Prostate gland (tissue), 2 donors: ENCODE measurements at regions not wholly inside any gene's neighbourhood (a gene's known extent, or its start where the extent isn't known, plus 50 kb on each side); places are given as distances from the start of the nearest gene placed in this dataset.
"Not testable (repeated sequence)": the region's sequence is repeated elsewhere in the genome, so short reads cannot be mapped to it uniquely, and the experiment has no call there.

Experiments
- DNase-seq: peaks from one replicate; pipeline ENCODE4 v3.0.0-alpha.2; 2019; ENCODE audit warnings: low spot score
- H3K27ac ChIP-seq, 2 donors: fragments of 200-600 bp; sonication (generic); 2 replicates each; pipeline ENCODE4 v1.5.1; 2017 to 2019
- H3K27me3 ChIP-seq: fragments of 200-600 bp; sonication (generic); replicated peaks from 2 replicates; pipeline ENCODE4 v1.5.1; 2019; ENCODE audit not compliant: insufficient read depth
- H3K36me3 ChIP-seq, 2 donors: fragments of 200-600 bp; sonication (generic); 1 replicate in 1 of 2; 2 replicates in 1 of 2; pipeline versions ENCODE4 v1.5.1 to v1.8.1; 2017 to 2019
- H3K4me1 ChIP-seq: fragments of 200-600 bp; sonication (generic); replicated peaks from 2 replicates; pipeline ENCODE4 v1.5.1; 2019
- H3K4me3 ChIP-seq, 2 donors: fragments of 200-600 bp; sonication (generic); 2 replicates each; pipeline ENCODE4 v1.5.1; 2017 to 2019
- H3K9me3 ChIP-seq: fragments of 200-600 bp; sonication (generic); 2 replicates; pipeline ENCODE4 v1.5.1; 2017
- CTCF ChIP-seq, 4 experiments: fragments of 200-600 bp in 2 of 4; fragments of 450-650 bp in 2 of 4; sonication (generic) in 2 of 4; IDR thresholded peaks; 1 replicate in 3 of 4; 2 replicates in 1 of 4; pipeline ENCODE4 v1.5.1; 2016 to 2019; ENCODE audit warnings: antibody characterized with exemption in 4 of 4, mild to moderate bottlenecking in 2 of 4, moderate library complexity in 2 of 4
- POLR2A ChIP-seq: fragments of 450-650 bp; IDR thresholded peaks from one replicate; pipeline ENCODE4 v1.6.1; 2016; ENCODE audit warnings: antibody characterized with exemption, mild to moderate bottlenecking
- POLR2AphosphoS5 ChIP-seq: sonication (generic); formaldehyde crosslinking; IDR thresholded peaks from one replicate; pipeline ENCODE4 v1.6.1; 2017; ENCODE audit warnings: antibody characterized with exemption
- WGBS: methylation state at CpG from one replicate; pipeline ENCODE4 v1.1.5; 2018; 5-methylcytosine and 5-hydroxymethylcytosine counted together
- intact Hi-C: fragments of 100-400 bp; cut with DNase I; formaldehyde crosslinking; loops from one replicate; pipeline ENCODE4 v1.14.2; 2022

DNA sequence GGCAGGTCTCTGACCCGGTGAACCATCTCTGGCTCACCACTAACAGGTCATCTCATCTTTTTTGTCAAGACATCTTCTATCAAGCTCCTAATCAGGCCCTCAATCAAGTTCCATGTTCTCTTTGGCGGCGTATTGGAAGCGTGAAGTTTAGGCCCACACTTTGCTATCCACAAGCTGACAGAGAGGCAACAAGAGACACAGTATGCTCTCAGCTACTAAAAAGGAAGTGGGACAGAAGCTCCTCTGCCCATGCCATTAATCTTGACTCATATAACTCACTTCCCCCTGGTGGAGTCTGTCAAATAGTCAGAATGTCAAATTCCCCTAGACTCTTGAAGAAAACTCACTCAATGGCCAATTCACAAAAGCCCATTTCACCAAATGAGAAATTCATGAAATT, 77.6 kb upstream of the TMC1 start:
- no peak for TF ChIP-seq CTCF (IDR thresholded peaks at IDR 0.05)
- no peak for TF ChIP-seq POLR2A
- no peak for TF ChIP-seq POLR2AphosphoS5
- no peaks in the 10 kb centered on the region for H3K36me3 ChIP-seq
- no peak overlapping the region for H3K27ac ChIP-seq
- H3K9me3 ChIP-seq, result no peaks in the 10 kb centered on the region
- no peaks in the 10 kb centered on the region for H3K4me1 ChIP-seq
- no peak overlapping the region for H3K4me3 ChIP-seq
- no peaks in the 10 kb centered on the region for H3K27me3 ChIP-seq
- no peak for DNase-seq
- WGBS, result 88% methylated on average over 4 of the region's 4 CpGs
- intact Hi-C loops, result no loop called here

- DNase-seq, result peak; percentile 19
- Histone ChIP-seq H3K27ac (no peak overlapping the region), H3K27me3 (no peaks in the 10 kb centered on the region), H3K9me3 (no peaks in the 10 kb centered on the region), H3K4me1 (no peaks in the 10 kb centered on the region), H3K4me3 (no peak overlapping the region), H3K36me3 (no peaks in the 10 kb centered on the region)
- TF ChIP-seq POLR2AphosphoS5, result peak; percentile 37
- TF ChIP-seq POLR2A, result no peak
- no peak for TF ChIP-seq CTCF (IDR thresholded peaks at IDR 0.05)
- intact Hi-C loops, result no loop called here
- 38% methylated on average over 2 of the region's 2 CpGs for WGBS
Measured at GRCh38 chr9:72441848-72442607, 77.0 kb upstream of the ZFAND5 start.

DNA sequence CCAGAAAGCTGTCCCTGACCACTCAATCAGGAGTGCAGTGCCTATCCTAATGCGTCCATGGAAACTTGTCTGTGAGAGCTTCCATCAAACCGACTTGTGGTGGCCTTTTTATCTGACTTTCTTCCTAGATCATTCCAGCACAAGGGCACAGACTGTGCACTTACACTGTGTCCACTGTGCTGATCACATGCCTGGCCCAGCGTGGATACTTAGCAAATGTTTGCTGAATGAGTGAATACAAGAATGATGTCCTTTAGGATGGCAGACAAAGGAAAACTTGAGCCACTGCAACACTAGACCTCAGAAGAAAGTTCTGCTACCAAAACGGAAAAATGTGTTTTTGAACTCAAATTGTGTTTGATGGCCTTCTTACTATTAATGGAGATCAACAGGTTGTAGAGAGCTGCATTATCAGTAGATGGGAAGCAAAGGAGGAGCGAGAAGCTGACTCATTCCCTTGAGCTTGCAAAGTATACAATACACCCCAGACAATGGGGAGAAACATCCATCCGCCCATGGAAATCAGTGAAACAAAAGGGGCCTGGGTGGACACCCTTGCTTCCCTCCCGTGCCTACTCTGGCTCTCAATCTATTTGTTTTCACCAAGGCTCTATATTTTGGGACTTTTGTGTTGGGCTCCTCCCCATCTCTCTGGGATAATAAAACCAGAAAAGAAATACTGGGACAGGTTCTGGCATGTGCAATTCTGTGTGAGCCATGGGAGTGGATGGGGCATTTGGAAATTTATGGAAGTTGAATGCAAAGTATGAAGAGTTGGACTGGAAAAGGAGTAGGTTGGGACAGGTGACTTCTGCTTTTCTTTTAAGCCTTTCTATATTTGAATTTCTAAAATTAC, 76.2 kb upstream of the ZFAND5 start:
- 71% methylated on average over 7 of the region's 7 CpGs for WGBS
- Histone ChIP-seq H3K4me3 (no peak overlapping the region), H3K4me1 (no peaks in the 10 kb centered on the region), H3K9me3 (no peaks in the 10 kb centered on the region), H3K36me3 (no peaks in the 10 kb centered on the region), H3K27ac (no peak overlapping the region), H3K27me3 (no peaks in the 10 kb centered on the region)
- DNase-seq, result no peak
- TF ChIP-seq POLR2A (no peak), CTCF (IDR thresholded peaks at IDR 0.05) (no peak), POLR2AphosphoS5 (no peak)
- intact Hi-C loops, result no loop called here

DNA sequence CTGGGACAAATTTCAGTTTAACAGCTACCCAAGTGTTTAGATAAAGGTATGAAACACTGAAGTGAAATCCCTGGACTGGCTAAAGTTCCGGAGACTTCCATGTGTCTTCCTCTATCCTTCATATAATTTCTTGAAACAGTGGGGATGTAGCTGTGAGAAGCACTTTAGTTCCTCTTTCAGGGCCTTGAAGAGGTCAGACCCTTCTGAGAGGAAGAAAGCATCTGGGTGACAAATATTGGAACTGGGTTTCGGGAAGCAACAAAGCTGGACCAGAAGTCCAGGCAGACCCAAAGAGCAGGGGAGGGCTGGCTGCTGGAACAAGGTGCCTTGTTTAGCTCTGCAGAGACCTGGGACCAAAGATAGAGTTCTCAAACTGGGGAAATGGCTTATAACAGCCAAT, 75.4 kb upstream of the ZFAND5 start:
- no peak for TF ChIP-seq POLR2AphosphoS5
- no peak for TF ChIP-seq CTCF (IDR thresholded peaks at IDR 0.05)
- TF ChIP-seq POLR2A, result no peak
- Histone ChIP-seq H3K27me3 (no peaks in the 10 kb centered on the region), H3K27ac (no peak overlapping the region), H3K4me1 (no peaks in the 10 kb centered on the region), H3K4me3 (no peak overlapping the region), H3K36me3 (no peaks in the 10 kb centered on the region), H3K9me3 (no peaks in the 10 kb centered on the region)
- intact Hi-C loops, result no loop called here
- WGBS, result 92% methylated on average over 2 of the region's 2 CpGs
- no peak for DNase-seq

DNA sequence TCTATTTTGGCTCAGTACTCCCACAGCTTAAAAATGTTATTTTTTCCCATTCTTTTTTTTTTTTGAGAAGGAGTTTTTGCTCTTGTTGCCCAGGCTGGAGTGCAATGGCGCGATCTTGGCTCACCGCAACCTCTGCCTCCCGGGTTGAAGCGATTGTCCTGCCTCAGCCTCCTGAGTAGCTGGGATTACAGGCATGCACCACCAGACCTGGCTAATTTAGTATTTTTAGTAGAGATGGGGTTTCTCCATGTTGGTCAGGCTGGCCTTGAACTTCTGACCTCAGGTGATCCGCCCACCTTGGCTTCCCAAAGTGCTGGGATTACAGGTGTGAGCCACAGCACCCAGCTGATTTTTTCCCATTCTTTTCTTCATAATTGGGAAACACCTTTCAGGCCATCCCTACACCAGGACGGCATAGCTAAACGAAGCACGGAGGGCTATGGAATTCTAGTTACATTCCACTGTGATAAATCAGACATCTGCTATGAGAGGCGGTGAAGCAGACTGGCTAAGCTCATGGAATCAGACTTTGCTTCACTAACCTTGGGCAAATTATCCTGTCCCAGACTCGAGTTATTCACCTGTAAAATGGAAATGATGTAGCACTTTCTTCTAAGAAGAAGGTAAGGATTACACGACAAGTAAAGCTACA, 68.7 kb upstream of the ZFAND5 start:
- H3K4me3 ChIP-seq, H3K27me3 ChIP-seq, H3K9me3 ChIP-seq, H3K4me1 ChIP-seq, DNase-seq, H3K27ac ChIP-seq, intact Hi-C loops, H3K36me3 ChIP-seq: not testable (repeated sequence)
- WGBS, result 80% methylated on average over 12 of the region's 12 CpGs
